GM10266 (cell line): ENCODE measurements at regions not wholly inside any gene's neighbourhood (a gene's known extent, or its start where the extent isn't known, plus 50 kb on each side); places are given as distances from the start of the nearest gene placed in this dataset.

Experiments used
- DNase-seq: peaks from one replicate; pipeline ENCODE4 v3.0.0; 2012; ENCODE audit errors: extremely low spot score
- TF ChIP-seq, protein P1 (sequence below): IDR thresholded peaks from 2 replicates; pipeline ENCODE4 v1.5.1; 2012; ENCODE audit warnings: mild to moderate bottlenecking, low read depth; ENCODE audit not compliant: control insufficient read depth, insufficient read depth; ENCODE audit errors: missing control alignments

DNA sequence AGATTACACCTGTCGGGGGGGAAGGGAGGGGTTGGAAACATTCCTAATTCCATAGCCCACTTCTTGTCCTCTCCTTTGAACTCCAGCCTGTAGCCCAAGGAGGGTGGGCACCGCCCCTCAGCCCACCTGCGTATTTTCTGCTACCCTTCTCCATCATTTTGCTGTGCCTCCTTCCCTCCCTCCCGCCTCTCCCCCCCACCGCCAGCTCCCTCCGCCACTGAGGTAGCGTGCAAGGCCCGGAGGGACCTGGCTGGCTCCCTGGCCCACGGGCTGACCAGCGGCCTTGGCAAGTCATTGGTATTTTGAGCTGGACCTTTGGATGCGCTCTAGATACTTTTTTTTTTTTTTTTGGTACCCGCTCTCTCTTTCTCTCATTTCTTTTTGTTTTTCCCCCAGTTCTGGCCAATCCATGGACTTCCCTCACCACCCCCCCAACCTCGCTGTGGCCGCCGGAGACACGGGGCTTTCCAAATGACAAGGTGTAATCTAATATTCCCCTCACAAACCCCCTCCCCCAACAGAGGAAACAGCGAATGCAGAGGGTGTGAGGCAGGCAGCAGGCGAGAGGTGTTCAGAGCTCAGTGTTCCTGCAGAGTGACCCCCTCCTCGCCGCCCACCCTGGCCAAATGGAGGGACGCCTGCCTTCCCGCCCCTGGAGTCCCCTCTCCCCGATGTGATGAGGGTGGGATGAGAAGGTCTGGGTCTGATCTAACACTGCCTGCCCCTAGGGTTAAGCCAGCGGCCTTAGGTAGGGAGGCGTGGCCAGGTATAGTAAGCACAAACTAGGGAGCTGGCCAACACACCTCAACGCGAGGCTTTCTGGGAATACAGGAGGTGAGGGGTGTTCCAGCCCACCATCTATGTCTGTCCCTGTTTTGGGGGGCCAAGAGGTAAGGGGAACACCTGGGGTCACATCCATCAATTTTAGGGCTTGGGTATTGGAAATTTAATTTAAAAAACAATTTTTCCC is 89.2 kb downstream of the PTPRS start:
- TF ChIP-seq, protein P1, sequence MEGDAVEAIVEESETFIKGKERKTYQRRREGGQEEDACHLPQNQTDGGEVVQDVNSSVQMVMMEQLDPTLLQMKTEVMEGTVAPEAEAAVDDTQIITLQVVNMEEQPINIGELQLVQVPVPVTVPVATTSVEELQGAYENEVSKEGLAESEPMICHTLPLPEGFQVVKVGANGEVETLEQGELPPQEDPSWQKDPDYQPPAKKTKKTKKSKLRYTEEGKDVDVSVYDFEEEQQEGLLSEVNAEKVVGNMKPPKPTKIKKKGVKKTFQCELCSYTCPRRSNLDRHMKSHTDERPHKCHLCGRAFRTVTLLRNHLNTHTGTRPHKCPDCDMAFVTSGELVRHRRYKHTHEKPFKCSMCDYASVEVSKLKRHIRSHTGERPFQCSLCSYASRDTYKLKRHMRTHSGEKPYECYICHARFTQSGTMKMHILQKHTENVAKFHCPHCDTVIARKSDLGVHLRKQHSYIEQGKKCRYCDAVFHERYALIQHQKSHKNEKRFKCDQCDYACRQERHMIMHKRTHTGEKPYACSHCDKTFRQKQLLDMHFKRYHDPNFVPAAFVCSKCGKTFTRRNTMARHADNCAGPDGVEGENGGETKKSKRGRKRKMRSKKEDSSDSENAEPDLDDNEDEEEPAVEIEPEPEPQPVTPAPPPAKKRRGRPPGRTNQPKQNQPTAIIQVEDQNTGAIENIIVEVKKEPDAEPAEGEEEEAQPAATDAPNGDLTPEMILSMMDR, result no peak
- DNase-seq, result no peak

DNA sequence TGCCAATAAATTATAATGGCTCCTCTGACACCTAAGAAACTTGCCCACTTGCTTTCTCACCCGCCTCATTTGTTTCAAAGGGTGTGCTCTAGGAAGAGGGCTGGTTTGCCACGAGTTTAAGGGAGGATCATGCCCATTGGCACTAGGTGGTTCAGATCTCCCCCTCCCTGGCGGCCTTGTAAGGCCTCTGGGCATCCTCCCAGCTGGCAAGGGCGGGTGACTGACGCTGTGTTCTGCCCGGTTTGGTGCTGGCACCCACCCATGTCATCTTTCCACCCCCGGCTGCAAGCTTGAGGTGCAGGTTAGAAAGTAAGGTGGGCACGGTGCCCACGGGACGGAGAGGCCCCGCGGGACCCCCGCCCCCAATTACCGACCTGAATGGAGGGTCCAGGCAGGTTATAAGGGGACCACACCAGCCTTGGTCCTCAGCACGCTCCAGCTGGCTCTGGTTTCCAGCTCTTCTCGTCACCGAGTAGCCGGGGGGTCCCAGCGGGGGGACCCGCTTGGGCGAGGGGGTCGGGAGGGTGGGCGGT is 90.4 kb downstream of the PTPRS start:
- TF ChIP-seq, protein P1, result no peak
- no peak for DNase-seq

DNA sequence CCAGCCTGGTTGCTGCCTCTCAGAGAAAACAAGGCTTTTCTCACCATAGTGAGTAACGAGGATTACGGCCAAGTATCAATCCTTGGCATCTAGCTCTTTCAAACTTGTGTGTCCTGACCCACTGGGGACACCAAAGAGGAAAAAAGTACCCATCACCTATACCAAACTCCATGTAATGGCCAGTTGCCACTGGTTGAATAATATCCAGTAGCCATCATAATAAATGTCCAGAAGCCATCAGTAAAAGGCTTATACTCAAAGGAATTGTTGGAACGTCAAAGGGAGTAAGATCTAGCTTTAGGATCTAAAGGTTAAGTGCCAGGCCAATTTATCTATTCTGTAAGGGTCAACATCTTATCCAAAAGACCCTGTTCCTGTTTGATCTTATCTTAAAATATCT is 91.1 kb downstream of the PTPRS start:
- no peak for DNase-seq
- TF ChIP-seq, protein P1, result no peak

DNA sequence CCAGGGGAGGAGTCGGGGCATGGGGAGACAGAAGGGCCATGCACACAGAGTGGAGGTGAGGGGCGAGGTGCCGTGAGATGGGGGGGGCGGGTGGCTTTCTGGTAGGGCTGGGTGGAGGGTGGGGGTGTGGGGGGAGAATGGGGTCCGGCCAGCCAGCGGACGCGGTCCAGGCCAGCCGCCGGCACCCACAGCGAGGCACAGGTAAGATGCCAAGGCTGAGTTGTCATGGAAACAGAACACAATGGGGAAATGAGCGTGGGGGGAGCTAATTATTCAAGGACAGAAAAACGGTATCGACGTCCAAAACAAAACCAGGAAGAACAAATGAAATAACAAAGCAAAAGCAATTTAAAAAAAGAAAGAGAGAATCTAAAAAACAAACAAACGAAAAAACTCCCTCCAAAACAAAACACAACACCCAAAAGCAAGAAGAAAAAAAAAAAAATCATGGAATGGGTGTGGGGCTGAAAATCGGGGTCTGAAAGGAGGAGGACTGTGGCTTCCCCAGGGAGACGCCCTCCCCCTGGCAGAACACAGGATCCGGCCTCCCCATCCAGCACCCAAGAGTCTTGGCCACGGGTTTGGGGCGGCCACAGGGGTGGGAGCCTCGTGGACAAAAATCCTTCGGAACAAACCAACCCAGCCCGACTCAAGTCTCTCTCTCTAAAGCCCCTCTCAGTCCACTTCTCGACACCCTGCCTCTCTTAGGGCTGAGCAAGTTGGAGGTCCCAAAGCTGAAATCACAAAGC is 92.5 kb downstream of the PTPRS start:
- no peak for DNase-seq
- TF ChIP-seq, protein P1, result no peak

DNA sequence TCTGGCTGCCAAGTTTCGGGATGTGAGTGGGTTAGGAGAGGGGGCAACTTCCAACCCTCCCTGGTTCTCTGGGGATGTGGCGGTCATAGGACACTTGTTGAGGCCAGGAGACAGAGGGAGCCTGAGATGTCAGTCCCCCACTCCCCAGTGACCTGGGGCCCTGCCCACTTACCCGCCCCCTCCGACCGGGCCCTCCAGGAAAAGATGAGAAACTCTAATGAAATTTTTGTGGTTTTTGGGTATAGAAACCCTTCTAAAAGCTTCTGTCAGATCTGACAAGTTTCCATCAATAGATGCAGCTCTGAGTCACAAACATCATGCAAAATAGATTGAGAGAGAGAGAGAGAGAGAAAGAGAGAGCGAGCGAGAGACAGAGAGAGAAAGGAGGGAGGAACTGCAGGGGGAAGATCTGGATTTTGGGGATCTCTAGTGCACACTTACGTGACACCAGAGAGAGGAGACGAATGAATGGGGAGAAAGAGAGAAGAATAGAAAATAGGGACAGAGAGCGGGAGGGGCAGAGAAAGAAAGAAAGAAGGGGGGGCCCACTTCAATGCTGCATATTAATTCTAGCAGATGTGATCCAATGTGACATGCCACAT is 94.0 kb downstream of the PTPRS start:
- peak; percentile 84 for DNase-seq
- TF ChIP-seq, protein P1, result no peak

DNA sequence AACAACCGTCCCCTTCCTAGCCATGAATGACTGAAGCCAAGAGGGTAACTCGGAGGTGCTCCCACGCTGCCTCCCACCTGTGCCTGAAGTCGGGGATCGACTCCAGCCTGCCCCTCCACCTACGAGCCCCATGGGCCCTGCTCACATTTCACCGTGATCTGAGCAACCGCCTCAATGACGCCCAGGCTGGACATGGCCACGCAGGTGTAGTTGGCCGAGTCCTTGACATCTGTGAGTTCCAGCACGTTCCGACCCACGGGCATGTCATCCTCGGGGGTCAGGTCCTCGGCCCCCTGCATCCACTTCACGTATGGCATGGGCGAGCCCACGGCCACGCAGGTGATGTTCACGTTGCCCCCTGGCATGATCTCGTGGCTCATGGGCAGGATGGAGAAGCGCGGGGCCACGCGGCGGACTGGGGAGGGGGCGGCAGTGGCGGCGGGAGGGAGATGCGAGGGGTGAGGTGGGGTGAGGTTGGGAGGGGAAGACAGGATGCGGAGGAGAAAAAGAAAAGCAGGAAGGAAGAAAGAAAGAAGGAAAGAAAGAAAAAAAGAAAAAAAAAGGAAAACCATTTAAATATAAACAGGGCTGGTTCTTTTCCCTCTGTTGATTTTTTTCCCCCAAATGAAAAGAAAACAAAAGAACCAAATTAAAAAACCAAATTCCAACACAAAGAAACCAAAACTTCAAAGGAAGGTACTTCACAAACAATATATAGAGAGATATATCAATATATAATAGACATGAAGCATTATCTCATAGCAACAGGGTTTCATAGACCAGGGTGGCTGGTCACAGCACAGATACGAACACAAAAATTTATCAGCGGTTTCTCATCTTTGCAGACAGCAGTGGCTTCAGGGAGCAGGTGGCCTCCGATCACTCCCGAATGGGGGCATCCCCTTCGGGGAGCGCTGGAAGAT is 94.7 kb downstream of the PTPRS start:
- peak; percentile 79 for DNase-seq
- TF ChIP-seq, protein P1, result no peak
